Effector memory CD8-positive, alpha-beta T cell (primary cell): ENCODE measurements at regions not wholly inside any gene's neighbourhood (a gene's known extent, or its start where the extent isn't known, plus 50 kb on each side); places are given as distances from the start of the nearest gene placed in this dataset.

Experiments used
- ATAC-seq: fragments of 150-1000 bp; cut with Tn5 transposase; replicated peaks from 2 replicates; pipeline ENCODE4 v1.10.0; 2021; ENCODE audit warnings: mild to moderate bottlenecking, moderate library complexity
- DNase-seq, 3 experiments: peaks; one replicate each; pipeline ENCODE4 v3.0.0; 2021
- H3K27ac Mint-ChIP-seq, 2 donors: one replicate each; pipeline ENCODE4 v1.8.0; 2022; ENCODE audit warnings: mild to moderate bottlenecking in 2 of 2, mixed read lengths in 2 of 2, moderate library complexity in 2 of 2
- H3K27me3 Mint-ChIP-seq, 2 donors: one replicate each; pipeline ENCODE4 v1.8.0; 2022; ENCODE audit warnings: mixed read lengths in 2 of 2
- H3K36me3 Mint-ChIP-seq: one replicate; pipeline ENCODE4 v1.8.0; 2022; ENCODE audit warnings: mild to moderate bottlenecking, moderate library complexity, mixed read lengths; ENCODE audit not compliant: insufficient read depth
- H3K4me1 Mint-ChIP-seq, 2 donors: one replicate each; pipeline ENCODE4 v1.8.0; 2022; ENCODE audit warnings: low read depth in 2 of 2, mixed read lengths in 2 of 2
- H3K4me3 Mint-ChIP-seq, 2 donors: one replicate each; pipeline ENCODE4 v1.8.0; 2022; ENCODE audit warnings: mild to moderate bottlenecking in 2 of 2, mixed read lengths in 2 of 2, moderate library complexity in 2 of 2
- H3K9me3 Mint-ChIP-seq, 2 donors: one replicate each; pipeline ENCODE4 v1.8.0; 2022; ENCODE audit warnings: mixed read lengths in 2 of 2

- Mint-ChIP-seq H3K9me3 (no peaks in the 10 kb centered on the region), H3K27me3 (peaks cover 6 to 9% of the 10 kb centered on the region in 2 donors), H3K27ac (no peak overlapping the region), H3K4me1 (no peaks in the 10 kb centered on the region), H3K36me3 (no peaks in the 10 kb centered on the region), H3K4me3 (no peak overlapping the region)
- DNase-seq: no peak
- no peak for ATAC-seq
Observed at GRCh38 chrX:30941898-30942297, 52.8 kb upstream of the TAB3 start.

- ATAC-seq: no peak
- Mint-ChIP-seq H3K27me3 (peaks cover 6 to 9% of the 10 kb centered on the region in 2 donors), H3K9me3 (no peaks in the 10 kb centered on the region), H3K36me3 (no peaks in the 10 kb centered on the region), H3K27ac (no peak overlapping the region), H3K4me3 (no peak overlapping the region), H3K4me1 (no peaks in the 10 kb centered on the region)
- no peak for DNase-seq
Observed at GRCh38 chrX:30939928-30940327, 50.9 kb upstream of the TAB3 start.
